GM12878 (cell line): ENCODE measurements at regions not wholly inside any gene's neighbourhood (a gene's known extent, or its start where the extent isn't known, plus 50 kb on each side); places are given as distances from the start of the nearest gene placed in this dataset.

Experiments
- ATAC-seq: fragments of 200-7000 bp; cut with Tn5 transposase; 3 replicates; pipeline ENCODE4 v1.9.1; 2020; ENCODE audit warnings: mild to moderate bottlenecking, moderate library complexity
- BruUV-seq: library from RNA; stranded (reverse); fragments of 400-500 nt; replicated peaks from 2 replicates; lab custom pipeline; 2021; lab: Mats Ljungman, UMichigan
- CTCF ChIA-PET: fragments of 300-600 bp; sonication (Branson Sonifier 250); formaldehyde crosslinking; extraction: SDS; loops from one replicate; lab custom pipeline; 2021; ENCODE audit warnings: inconsistent platforms; lab: Yijun Ruan, JAX
- POLR2A ChIA-PET: fragments of 350-600 bp; formaldehyde crosslinking; extraction: SDS; loops from one replicate; lab custom pipeline; 2021; ENCODE audit warnings: inconsistent platforms; lab: Charles Lee
- RAD21 ChIA-PET: fragments of 300-600 bp; sonication (Branson Sonifier 250); formaldehyde crosslinking; loops from one replicate; lab custom pipeline; 2023; ENCODE audit warnings: antibody characterized with exemption; ENCODE audit not compliant: unreplicated experiment; lab: Charles Lee
- SMC1A ChIA-PET: fragments of 300-600 bp; sonication (Branson Sonifier 250); formaldehyde crosslinking; loops from one replicate; lab custom pipeline; 2023; ENCODE audit not compliant: unreplicated experiment, uncharacterized antibody; lab: Charles Lee
- DNase-seq: peaks from one replicate; pipeline ENCODE4 v3.0.0-alpha.2; 2011; ENCODE audit warnings: low read depth, low spot score
- FAIRE-seq: peaks from 3 replicates; lab custom pipeline; 2011; peaks lifted over from hg19 to GRCh38; lab: Jason Lieb, UNC
- H2AFZ ChIP-seq: 2 replicates; pipeline ENCODE4 v1.6.0; 2011; ENCODE audit warnings: low read depth, low read length, control low read depth; ENCODE audit not compliant: control insufficient read depth
- H3K27ac ChIP-seq: 2 replicates; pipeline ENCODE4 v1.5.1; 2011; ENCODE audit warnings: control low read depth; ENCODE audit not compliant: control insufficient read depth, insufficient read depth
- H3K27me3 ChIP-seq, 2 experiments: replicated peaks in 1 of 2; 2 replicates each; pipeline versions ENCODE4 v1.6.0 to v1.6.1; 2011; ENCODE audit warnings: low read length in 1 of 2; ENCODE audit not compliant: control insufficient read depth in 2 of 2, insufficient read depth in 2 of 2
- H3K36me3 ChIP-seq, 2 experiments: 2 replicates each; pipeline ENCODE4 v1.5.1; 2011; ENCODE audit warnings: low read length in 1 of 2; ENCODE audit not compliant: control insufficient read depth in 2 of 2, insufficient read depth in 2 of 2
- H3K4me1 ChIP-seq: 2 replicates; pipeline ENCODE4 v1.6.1; 2011; ENCODE audit warnings: mild to moderate bottlenecking, low read length, moderate library complexity, mixed read lengths; ENCODE audit not compliant: control insufficient read depth, insufficient read depth
- H3K4me2 ChIP-seq: 2 replicates; pipeline ENCODE4 v1.6.0; 2011; ENCODE audit warnings: control low read depth; ENCODE audit not compliant: control insufficient read depth, insufficient read depth
- H3K4me3 ChIP-seq: fragments of 200-600 bp; sonication (generic); 2 replicates; pipeline ENCODE4 v1.5.1; 2016
- H3K79me2 ChIP-seq: 2 replicates; pipeline ENCODE4 v1.6.0; 2011; ENCODE audit warnings: low read length; ENCODE audit not compliant: control insufficient read depth, insufficient read depth
- H3K9ac ChIP-seq: 2 replicates; pipeline ENCODE4 v1.8.0; 2011; ENCODE audit warnings: low read length, control low read depth, mixed read lengths; ENCODE audit not compliant: control insufficient read depth, insufficient read depth
- H3K9me3 ChIP-seq: replicated peaks from 3 replicates; pipeline ENCODE4 v1.5.1; 2011; ENCODE audit warnings: mild to moderate bottlenecking, low read length; ENCODE audit not compliant: control insufficient read depth, insufficient read depth
- H4K20me1 ChIP-seq: 2 replicates; pipeline ENCODE4 v1.6.0; 2011; ENCODE audit not compliant: control insufficient read depth, insufficient read depth
- CBFB ChIP-seq: IDR thresholded peaks from 2 replicates; pipeline ENCODE4 v1.6.1; 2016; ENCODE audit warnings: antibody characterized with exemption, low read depth
- EP300 ChIP-seq, 2 experiments: fragments of 150-350 bp in 1 of 2; IDR thresholded peaks; 2 replicates each; pipeline ENCODE4 v1.6.1; 2011 to 2012; ENCODE audit warnings: low read depth in 2 of 2, low read length in 2 of 2, borderline replicate concordance in 1 of 2, improper control_type of control experiment in 1 of 2, inconsistent platforms in 1 of 2; ENCODE audit not compliant: control insufficient read depth in 1 of 2
- EZH2 ChIP-seq: IDR thresholded peaks from 2 replicates; pipeline ENCODE4 v1.6.1; 2012; ENCODE audit warnings: low read depth, mild to moderate bottlenecking, control low read depth, inconsistent platforms, low read length, borderline replicate concordance; ENCODE audit not compliant: control insufficient read depth
- NFYB ChIP-seq: IDR thresholded peaks from 2 replicates; pipeline ENCODE4 v1.6.1; 2011; ENCODE audit warnings: low read depth, mild to moderate bottlenecking, low read length, improper control_type of control experiment, moderate library complexity; ENCODE audit not compliant: insufficient read depth
- POU2F2 ChIP-seq: IDR thresholded peaks from 3 replicates; pipeline ENCODE4 v1.6.1; 2011; ENCODE audit warnings: low read depth, mild to moderate bottlenecking, low read length, borderline replicate concordance
- TAF1 ChIP-seq: IDR thresholded peaks from 2 replicates; pipeline ENCODE4 v1.6.1; 2011; ENCODE audit warnings: mild to moderate bottlenecking, low read depth, low read length, borderline replicate concordance
- WRNIP1 ChIP-seq: IDR thresholded peaks from 2 replicates; pipeline ENCODE4 v1.6.1; 2011; ENCODE audit warnings: low read depth, low read length, improper control_type of control experiment, borderline replicate concordance
- WGBS: methylation state at CpG from one replicate; pipeline ENCODE4 v1.1.6; 2016; ENCODE audit warnings: low lambda C conversion rate; ENCODE audit not compliant: insufficient replicate concordance, insufficient coverage; ENCODE audit errors: missing lambda C conversion rate; 5-methylcytosine and 5-hydroxymethylcytosine counted together
- in situ Hi-C: fragments of 300-500 bp; cut with MboI; formaldehyde crosslinking; loops from 9 replicates; pipeline ENCODE4 v1.14.3; 2018; ENCODE audit warnings: mixed read lengths
- intact Hi-C: fragments of 100-400 bp; cut with micrococcal nuclease; formaldehyde crosslinking; loops from one replicate; pipeline ENCODE4 v1.14.2; 2022; ENCODE audit not compliant: unreplicated experiment
- TF ChIP-seq, protein P1 (sequence below): IDR thresholded peaks from 2 replicates; pipeline ENCODE4 v1.6.1; 2011; ENCODE audit warnings: borderline replicate concordance, low read depth, mild to moderate bottlenecking, moderate library complexity, low read length; ENCODE audit not compliant: insufficient read depth, poor library complexity, severe bottlenecking
- TF ChIP-seq, protein P2 (sequence below), 3 experiments: IDR thresholded peaks in 2 of 3; conservative IDR thresholded peaks in 1 of 3; 2 replicates each; pipeline ENCODE4 v1.5.1; 2011; ENCODE audit warnings: low read depth in 3 of 3, low read length in 3 of 3, mild to moderate bottlenecking in 3 of 3, control low read depth in 2 of 3, moderate library complexity in 2 of 3, inconsistent platforms in 1 of 3, mixed read lengths in 1 of 3; ENCODE audit not compliant: control insufficient read depth in 2 of 3, insufficient read depth in 1 of 3; ENCODE audit errors: extremely low read depth in 1 of 3
- TF ChIP-seq, protein P3 (sequence below): fragments of 150-350 bp; IDR thresholded peaks from 2 replicates; pipeline ENCODE4 v1.6.1; 2014; ENCODE audit warnings: mild to moderate bottlenecking, low read depth, low read length

GRCh38 chr7:124651136-124651535 lies 114.5 kb downstream of the GPR37 start:
- H4K20me1 ChIP-seq = no peaks in the 10 kb centered on the region
- DNase-seq (no peak), ATAC-seq (no peak), FAIRE-seq (no peak)
- no peak for TF ChIP-seq NFYB
- TF ChIP-seq POU2F2 = no peak
- no peak for TF ChIP-seq WRNIP1
- no peak for TF ChIP-seq EP300 (IDR thresholded peaks at IDR 0.05; ENCODE audit: borderline replicate concordance in 1 of 2, control insufficient read depth in 1 of 2, low read depth in 2 of 2, low read length in 2 of 2)
- TF ChIP-seq, protein P1, sequence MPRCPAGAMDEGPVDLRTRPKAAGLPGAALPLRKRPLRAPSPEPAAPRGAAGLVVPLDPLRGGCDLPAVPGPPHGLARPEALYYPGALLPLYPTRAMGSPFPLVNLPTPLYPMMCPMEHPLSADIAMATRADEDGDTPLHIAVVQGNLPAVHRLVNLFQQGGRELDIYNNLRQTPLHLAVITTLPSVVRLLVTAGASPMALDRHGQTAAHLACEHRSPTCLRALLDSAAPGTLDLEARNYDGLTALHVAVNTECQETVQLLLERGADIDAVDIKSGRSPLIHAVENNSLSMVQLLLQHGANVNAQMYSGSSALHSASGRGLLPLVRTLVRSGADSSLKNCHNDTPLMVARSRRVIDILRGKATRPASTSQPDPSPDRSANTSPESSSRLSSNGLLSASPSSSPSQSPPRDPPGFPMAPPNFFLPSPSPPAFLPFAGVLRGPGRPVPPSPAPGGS = no peak
- TF ChIP-seq TAF1 = no peak
- TF ChIP-seq, protein P2, sequence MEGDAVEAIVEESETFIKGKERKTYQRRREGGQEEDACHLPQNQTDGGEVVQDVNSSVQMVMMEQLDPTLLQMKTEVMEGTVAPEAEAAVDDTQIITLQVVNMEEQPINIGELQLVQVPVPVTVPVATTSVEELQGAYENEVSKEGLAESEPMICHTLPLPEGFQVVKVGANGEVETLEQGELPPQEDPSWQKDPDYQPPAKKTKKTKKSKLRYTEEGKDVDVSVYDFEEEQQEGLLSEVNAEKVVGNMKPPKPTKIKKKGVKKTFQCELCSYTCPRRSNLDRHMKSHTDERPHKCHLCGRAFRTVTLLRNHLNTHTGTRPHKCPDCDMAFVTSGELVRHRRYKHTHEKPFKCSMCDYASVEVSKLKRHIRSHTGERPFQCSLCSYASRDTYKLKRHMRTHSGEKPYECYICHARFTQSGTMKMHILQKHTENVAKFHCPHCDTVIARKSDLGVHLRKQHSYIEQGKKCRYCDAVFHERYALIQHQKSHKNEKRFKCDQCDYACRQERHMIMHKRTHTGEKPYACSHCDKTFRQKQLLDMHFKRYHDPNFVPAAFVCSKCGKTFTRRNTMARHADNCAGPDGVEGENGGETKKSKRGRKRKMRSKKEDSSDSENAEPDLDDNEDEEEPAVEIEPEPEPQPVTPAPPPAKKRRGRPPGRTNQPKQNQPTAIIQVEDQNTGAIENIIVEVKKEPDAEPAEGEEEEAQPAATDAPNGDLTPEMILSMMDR (IDR thresholded peaks at IDR 0.05 in 2 of 3, conservative IDR thresholded peaks at IDR 0.05 in 1 of 3; ENCODE audit: control insufficient read depth in 2 of 3, extremely low read depth in 1 of 3, insufficient read depth in 1 of 3, low read depth in 3 of 3, low read length in 3 of 3) = no peak
- TF ChIP-seq CBFB = no peak
- TF ChIP-seq, protein P3, sequence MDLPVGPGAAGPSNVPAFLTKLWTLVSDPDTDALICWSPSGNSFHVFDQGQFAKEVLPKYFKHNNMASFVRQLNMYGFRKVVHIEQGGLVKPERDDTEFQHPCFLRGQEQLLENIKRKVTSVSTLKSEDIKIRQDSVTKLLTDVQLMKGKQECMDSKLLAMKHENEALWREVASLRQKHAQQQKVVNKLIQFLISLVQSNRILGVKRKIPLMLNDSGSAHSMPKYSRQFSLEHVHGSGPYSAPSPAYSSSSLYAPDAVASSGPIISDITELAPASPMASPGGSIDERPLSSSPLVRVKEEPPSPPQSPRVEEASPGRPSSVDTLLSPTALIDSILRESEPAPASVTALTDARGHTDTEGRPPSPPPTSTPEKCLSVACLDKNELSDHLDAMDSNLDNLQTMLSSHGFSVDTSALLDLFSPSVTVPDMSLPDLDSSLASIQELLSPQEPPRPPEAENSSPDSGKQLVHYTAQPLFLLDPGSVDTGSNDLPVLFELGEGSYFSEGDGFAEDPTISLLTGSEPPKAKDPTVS = no peak
- no peak for TF ChIP-seq EZH2
- in situ Hi-C loops = no loop called here
- H3K27ac ChIP-seq = no peak overlapping the region
- intact Hi-C loops = no loop called here
- ChIA-PET SMC1A (interaction anchor here (1.3 kb wide), 1 partner anchor 12 kb away, joined by 4 read pairs; no protein-coding TSS in a partner anchor), CTCF (no interaction called here), POLR2A (no interaction called here), RAD21 (no interaction called here)
- H2AFZ ChIP-seq = no peak overlapping the region
- no peak overlapping the region for H3K9ac ChIP-seq
- H3K4me2 ChIP-seq = no peak overlapping the region
- no peaks in the 10 kb centered on the region for H3K9me3 ChIP-seq
- H3K4me1 ChIP-seq = no peaks in the 10 kb centered on the region
- WGBS = 62% methylated on average over 4 of the region's 4 CpGs
- no peaks in the 10 kb centered on the region for H3K36me3 ChIP-seq
- H3K79me2 ChIP-seq = no peaks in the 10 kb centered on the region
- H3K27me3 ChIP-seq = no peaks in the 10 kb centered on the region
- H3K4me3 ChIP-seq = no peak overlapping the region
- BruUV-seq = no TSS peak
